HS-27A (cell line): ENCODE measurements at regions not wholly inside any gene's neighbourhood (a gene's known extent, or its start where the extent isn't known, plus 50 kb on each side); places are given as distances from the start of the nearest gene placed in this dataset.

Experiments
- DNase-seq: peaks from one replicate; pipeline ENCODE4 v3.0.0-alpha.2; 2012; ENCODE audit warnings: low read depth, missing footprints

DNA sequence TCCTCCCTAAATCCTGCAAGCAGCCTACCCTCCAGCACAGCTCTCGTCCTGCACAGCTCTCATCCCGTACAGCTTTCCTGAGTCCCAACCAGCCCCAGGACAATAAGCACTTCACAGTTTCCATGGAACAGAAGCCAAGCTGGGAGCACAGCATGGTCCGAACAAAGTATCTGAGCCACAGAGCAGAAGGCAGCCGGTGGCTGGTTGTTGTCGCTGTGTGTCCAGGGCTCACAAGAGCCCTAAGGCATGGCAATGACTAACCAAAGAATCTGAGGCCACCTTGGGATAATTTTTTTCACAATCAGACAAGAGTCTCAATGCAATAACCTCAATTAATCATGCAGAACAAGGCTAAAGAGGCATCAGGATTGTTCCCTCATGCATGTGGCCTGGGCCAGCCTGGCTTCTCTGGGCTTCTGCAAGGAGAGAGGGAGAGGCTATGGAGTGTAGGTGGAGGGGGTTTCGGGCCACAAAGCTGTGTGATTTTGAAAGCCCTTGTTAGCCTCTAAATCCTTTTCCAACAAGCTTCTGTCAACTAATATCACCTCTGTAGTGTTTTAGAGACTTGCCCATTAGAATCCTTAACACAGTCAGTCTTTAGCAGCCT is 323.4 kb downstream of the PIK3R1 start:
- DNase-seq: no peak

DNA sequence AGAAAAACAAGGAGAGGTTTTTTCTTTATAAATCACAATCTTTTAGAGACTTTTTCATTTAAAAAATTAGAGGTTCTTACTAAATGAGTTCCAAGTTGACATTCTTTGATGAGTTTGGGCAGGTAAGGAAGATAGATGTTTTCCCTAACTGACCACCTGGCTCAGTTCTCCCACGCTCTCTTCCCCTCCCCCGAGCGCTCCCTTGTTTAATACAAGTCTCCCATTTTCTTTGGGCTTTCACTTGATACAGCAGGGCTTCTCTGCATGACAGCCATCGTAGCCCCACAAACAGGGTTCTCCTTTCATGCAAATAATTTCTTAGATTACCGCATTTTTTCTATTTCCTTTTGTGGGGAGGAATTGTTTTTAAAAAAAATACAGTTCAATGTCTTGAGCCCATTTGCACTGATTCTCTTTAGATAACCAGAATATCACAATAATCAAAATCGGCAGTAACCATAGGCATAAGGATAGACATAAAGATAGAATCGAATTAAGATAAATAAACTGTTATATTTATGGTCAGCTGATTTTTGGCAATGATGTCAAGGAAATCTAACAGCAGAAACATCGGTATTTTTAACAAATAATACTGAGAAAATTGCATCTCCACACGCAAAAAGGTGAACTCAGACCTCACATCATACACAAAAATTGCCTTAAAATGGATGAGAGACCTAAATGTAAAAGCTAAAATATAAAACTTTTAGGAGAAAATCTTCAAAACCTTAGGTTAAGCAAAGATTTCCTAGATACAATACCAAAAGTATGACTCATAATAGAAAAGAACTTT is 325.4 kb downstream of the PIK3R1 start:
- no peak for DNase-seq

DNA sequence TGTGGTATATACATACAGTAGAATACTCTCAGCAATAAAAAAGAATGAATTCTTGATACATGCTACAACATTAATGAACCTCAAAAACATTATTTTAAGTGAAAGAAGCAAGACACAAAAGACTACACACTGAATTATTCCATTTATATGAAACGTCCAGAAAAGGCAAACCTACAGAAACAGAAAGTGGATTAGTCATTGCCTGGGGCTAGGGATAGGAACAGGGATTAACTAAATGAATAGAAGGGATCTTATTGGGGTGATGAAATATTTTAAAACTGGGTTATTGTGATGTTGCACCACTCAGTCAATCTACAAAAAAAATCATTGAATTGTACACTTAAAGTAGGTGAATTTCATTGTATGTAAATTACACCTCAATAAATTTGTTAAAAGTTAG is 326.7 kb downstream of the PIK3R1 start:
- DNase-seq: no peak

DNA sequence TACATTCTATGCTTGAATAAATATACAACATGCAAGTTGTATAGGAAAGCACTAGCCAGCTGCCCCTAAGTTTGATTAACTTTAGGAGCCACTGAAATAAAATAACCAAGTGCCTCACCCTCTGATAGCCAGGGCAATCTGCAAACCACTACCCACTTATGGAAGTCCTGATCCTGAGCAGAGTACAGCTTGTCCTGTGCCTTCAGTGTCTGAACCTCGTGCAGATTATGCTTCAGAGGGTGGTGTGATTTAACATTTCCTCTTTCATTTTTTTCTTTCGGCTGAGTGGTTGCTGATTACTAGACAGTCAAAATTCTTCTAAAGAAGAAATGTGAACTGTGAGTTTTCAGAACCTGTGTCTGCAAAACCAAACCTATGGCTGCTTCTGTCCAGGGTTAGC is 327.7 kb downstream of the PIK3R1 start:
- DNase-seq: no peak

DNA sequence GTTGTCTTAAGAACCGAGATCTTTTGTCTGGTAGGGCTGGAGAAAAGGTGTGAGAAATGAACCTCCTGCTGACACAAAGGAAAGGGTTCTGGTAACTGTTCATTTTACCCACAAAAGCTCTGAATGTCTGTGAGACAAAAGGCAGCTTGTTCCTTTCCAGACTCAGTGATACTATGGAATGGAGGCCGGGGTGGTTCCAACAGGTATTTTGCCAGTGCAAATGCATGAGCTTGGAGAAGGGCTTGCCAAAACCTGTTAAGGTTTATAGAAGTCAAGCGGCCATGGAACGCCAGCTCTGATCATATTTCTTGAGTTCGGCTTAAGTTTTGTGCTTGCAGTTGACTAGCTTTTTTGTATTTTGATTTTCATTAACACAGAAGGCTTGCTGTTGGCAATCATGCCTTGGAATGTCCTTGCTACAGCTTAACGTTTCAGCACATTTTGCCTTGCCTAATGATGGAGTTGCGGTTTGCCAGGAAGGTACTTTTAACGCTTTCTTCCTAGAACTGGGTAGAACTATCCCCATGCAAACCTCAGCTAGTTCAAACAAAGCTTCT is 328.6 kb downstream of the PIK3R1 start:
- DNase-seq: no peak

DNA sequence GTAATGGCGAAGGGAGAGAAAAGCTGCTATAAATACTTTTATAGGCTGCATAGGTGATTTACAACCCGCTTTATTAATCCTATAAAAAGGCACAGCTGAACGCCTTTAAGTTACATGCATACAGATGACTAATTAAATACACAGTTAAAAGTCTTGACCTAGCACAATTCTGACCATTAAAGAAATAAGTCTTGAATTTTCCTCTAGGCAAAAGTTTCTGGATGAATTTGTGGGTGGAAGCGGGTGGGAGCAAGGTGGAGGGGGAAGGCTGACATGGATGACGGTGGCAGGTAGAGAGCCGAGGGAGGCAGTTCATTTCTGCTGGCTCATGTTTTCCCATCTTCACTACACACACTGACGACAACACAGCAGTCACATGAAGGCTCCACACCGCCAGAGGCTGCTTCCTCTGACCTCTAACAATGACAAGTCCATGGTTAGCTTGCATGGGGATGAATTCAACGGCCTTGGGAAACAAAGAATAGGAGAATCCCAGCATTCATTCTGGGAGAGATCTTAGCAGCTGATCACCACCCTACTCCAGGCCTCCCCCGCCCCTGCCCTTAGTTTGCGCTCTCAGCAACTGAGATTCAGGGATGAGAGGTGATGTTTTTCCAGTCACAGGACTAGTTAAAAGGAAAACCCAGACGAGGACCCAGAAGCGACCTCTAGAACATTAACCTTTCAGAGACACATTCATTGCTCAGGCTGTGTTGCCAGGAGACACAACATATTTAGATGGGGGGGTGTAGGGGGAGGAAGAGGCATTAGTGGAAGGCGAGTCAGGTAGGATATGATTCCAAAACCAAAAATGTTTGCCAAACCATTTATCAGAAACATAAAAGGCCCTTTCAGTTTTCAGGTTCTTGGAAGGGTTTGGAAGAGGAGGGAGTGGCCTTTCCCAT is 329.3 kb downstream of the PIK3R1 start:
- no peak for DNase-seq

DNA sequence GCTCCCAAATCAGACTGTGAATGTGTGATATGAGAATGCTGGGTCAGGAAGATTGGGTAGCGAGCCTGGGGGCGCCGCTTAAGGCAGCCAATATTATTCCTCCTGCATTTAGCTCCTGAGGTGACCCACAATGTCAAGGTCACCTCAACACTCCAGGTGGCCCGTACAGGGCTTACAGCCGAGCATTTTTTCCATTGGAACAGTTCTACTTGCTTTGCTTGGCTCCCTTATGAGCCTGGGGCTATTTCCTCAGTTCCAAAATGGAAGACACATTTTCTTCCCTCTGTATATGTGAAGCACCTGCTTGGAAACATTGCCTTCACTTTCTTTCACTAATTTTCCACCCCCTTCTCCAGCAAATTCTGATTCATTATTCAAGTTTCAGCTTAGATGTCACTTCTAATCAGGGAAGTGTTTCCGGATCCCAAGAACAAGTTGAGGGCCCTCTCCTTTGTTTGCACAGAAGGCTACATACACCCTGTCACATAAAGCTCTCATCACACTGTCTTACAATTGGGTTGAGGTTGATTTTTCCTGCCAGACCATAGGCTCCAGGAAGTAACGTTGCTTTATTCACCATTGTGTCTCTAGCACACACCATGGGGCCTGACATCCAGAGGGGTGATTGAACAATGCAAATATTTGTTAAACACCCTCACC is 330.2 kb downstream of the PIK3R1 start:
- no peak for DNase-seq

DNA sequence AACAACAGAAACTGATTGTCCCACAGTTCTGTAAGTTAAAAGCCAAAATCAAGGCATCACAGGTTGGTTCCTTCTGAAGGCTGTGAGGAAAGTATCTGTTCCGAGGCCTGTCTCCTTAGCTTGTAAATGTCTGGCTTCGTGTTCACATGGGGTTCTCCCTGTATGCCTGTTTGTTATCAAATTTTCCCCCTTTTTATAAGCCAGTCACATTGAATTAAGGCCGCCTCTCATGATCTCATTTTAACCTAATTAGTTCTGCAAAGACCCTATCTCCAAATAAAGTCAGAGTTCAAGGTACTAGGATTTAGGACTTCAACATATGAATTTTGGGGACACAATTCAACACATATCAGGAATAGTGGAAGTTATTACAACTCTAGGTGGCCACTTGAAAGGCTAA is 331.5 kb downstream of the PIK3R1 start:
- no peak for DNase-seq

DNA sequence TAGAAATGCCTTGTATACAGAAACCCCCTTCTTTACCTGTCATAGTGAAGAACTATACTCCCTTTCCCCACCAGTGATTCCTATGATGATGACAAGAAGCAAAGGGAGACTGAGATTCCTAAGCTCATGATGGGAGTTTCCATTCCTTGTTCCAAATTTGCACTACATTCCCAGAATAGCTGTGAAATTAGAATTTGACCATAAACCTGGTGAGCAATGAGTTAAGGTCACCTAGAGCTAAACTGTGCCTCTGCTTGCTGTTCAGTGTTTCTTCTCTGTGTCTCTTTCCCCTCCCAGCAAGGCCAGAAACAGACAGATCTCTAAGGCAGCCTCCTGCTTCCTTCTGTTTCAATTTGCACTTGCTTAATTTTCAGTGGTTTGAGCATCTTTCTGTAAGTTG is 332.1 kb downstream of the PIK3R1 start:
- no peak for DNase-seq

DNA sequence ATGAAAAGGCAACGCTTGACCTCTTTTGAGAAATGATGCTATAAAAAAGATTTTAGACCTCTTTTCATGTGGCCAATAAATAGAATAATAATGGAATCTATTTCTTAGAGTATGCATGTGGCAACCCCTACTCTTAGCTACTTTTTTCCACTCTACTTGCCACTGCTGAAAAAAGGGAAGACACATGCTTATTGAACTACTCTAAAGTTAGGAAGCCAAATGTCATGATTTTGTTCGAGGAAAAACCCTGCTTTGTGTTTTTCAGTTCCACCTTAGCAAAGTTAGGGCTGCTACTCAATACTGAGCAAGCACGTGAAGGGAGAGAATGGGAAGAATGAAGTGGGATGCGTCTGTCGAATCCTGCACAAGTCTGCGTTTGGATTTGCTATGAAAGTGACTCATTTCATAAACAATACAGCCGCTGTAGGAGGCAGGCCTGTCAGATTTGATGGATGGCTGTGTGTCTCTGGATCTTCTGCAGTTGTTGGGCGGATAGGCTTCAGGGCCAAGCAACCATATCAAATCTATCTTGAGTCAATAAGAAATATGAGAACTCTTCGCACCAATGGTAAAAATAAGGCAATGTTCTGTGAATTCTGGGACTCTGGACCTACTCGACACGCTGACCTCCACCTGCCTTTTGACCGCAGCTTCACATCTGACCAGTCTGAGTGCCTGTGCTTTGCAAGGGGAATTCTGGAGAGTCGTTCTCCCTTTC is 333.6 kb downstream of the PIK3R1 start:
- peak; percentile 40 for DNase-seq

DNA sequence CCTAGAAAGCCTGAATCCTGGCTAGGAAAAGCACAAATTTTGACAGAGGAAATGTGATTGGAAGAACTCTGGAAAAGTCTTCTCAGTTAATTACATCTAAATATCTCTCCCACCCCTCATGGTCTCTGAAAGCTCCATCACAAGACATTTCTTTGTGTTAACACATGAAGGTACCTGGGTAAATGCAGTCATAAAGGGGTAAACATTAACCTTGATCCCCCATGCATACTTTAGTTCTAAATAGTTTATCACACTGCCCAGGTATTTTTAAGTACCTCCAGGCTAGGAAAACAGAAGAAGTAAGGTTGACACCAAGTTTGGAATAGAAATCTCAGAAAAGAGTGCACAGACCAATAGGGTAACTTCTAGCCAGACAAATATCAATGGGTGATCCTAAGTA is 334.5 kb downstream of the PIK3R1 start:
- DNase-seq: no peak

DNA sequence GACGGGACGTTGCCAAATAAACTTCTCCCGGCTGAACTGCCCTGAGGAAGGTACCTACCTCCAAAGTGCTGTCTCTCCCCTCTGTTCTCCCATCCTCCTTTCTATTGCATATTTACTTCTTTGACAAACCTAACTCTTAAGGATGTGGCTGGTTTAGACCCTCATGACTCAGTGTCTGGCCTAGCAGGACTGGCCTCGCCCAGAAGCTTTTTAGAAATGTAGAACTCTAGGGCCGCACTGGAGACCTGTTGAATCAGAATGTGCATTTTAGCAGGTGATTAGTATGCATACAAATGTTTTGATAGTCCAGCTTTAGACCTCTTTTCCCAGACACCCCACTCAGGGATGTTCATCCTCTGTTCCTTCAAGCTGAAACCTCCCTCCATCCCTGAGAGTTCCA is 335.9 kb downstream of the PIK3R1 start:
- DNase-seq: no peak

DNA sequence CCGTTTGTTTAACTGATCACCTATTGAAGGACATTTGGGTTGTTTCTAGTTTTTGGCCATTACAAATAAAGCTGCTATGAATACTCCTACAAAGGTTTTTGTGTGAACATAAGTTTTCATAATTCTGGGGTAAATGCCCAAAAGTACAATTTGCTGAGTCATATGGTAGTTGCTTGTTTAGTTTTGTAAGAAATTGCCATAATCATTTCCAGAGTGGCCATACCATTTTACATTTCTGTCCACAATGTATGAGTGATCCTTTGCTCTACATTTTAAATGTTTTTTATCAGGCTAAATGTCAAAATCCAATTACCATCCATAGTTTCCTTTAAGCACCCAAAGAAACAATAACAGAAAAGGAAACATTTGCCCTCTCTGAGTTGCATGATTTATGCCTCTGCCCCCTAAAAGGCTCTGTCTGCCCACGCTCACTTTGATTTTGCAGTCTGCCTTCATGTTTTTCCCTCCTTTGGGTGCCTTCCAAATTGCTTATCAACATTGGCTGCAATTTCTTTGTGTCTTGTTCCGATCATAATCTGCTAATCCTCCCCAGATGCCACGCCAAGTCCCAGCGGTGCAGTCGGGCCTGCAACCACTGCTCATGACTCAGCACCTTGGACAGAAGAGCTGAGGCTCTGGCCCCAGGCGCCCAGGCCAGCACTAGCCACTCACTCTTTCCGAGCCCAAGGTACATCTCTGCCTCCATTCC is 339.2 kb downstream of the PIK3R1 start:
- no peak for DNase-seq

DNA sequence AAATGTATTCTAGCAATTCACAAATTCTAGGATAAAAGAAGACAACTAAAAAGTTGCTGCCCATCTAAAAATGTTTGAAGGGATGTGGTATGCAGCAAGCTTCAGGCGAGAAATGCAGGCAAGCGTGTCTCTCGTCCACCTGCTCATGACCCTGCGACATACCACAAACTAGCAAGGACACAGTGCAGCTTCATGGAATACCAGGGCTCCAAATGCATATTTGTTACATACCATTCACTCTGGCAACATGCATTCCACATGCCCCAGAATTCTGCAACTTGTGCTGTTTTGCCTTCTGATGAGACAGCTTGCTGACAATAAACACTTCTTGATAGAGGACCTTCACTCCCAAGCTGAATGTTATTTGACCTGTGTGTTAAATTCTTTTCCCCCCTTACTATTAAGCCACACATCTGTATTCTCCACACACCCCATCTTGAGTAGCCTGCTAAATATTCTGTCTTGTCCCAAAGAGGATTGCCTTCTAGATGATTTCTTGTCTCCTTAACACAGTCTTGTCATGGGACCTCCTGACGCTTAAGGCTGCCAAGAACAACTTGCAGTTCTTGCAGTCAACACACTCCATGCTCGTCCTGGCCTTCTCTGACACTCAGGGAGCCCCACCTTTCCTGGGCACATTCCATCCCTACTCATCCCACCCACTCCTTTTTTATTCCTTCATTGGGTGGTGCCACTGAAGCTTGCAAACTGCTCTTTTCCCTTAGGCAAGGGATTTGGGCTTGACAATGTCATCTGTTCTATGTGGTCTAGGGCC is 340.5 kb downstream of the PIK3R1 start:
- no peak for DNase-seq

DNA sequence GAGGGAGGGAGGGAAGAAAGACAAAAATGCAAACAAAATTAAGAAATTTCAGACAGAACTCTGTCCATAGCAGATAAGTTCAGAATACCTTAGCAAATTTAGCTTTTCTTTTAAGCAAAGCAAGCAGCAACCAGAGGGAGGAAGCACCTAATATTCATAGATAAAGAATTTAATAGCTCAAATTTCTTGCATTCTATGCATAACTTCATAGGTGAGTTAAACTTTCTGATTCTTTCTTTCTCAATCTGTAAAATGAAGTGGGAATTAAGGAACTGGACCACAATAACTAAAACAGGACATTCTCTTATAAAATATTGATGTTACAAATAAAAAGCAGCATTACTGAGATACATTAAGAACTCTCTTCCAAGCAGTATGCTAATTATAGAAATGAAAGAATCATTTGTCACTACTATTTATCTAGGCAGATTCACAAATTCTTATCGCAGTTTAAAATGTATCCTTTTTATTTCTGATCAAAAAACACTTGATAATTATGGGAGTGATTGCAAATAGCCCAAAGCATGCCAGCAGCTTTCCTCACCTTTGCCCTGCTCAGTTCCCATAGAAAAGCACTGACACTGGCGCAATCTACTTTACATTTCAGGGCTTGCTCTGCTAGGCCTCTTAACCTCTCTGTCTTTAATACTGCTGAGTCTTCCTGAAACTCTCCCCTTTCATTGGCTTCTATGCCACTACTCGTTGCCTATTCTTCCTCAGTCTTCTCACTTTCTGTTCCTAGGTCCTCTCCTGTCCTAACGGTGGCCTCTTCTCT is 341.8 kb downstream of the PIK3R1 start:
- DNase-seq: no peak

DNA sequence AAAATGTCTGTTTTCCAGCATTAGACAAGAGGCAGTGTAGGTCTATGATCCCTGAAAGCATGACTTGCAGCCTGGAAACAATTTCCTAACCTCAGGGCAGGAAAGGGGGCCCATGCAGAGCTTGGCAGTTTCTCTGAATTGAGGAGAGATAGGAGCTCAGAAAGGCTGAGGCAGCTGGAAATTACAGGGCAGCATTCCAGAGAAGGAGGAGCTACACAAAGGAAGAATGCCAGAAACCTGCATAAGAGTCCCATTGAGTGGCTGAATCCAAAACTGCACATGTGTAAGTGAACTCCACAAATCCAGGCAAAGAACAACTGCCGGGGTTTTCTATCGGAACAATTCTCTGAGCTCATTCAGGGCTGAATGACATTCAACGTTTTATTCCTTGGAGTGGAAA is 346.8 kb downstream of the PIK3R1 start:
- DNase-seq: no peak

DNA sequence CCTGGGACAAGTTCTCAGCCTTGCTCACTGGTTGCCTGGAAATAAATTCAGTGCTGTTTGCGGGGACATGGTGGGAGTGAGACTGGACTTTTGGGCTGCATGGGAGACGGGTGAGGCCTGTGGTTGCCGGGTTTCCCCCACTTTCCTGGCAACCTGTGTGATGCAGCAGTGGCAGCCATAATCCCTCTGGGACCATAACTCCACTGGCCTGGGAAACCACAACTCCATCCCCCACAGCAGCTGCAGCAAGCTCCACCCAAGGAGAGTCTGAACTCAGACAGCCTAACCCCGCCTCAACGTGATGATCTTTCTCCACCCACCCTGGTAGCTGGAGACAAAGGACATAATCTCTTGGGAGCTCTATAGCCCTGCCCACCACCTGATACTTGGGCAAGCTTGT is 349.9 kb downstream of the PIK3R1 start:
- DNase-seq: no peak

DNA sequence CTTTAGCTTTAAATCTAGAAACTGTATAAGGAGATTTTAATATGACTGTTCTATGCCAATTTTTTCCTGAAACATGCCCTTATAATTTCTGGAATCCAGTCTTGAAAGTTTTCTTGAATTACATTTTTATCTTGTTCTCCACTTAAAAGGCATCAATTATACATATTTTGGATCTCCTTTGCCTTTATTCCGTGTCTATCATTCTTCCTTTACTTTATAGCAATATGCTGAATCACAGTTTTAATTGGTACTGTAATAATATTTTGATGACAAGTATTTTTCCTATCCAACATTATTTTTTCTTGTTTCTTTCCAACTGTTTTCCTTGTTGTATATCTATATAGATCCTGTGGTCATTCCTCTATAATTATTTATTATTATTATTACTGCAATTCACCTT is 361.2 kb downstream of the PIK3R1 start:
- no peak for DNase-seq

DNA sequence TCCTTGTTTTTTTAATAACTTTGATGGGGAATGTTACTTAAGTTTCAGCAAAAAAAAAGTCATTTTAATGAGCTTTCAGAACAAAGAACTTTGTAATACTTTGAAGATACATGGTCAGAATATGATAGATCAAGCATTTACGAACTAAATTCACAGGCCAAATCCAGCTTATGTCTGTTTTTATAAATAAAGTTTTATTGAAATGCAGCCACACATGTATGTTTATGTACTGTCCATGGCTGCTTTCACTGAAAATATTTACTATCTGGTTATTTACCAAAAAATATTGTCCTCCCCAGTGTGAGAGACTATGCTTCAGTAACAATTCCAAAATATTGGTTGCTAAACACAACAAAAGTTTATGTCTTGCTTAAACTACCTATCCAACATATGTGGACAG is 366.7 kb downstream of the PIK3R1 start:
- no peak for DNase-seq
